ENCODE measurements at regions not wholly inside any gene's neighbourhood (a gene's known extent, or its start where the extent isn't known, plus 50 kb on each side); places are given as distances from the start of the nearest gene placed in this dataset.

DNA sequence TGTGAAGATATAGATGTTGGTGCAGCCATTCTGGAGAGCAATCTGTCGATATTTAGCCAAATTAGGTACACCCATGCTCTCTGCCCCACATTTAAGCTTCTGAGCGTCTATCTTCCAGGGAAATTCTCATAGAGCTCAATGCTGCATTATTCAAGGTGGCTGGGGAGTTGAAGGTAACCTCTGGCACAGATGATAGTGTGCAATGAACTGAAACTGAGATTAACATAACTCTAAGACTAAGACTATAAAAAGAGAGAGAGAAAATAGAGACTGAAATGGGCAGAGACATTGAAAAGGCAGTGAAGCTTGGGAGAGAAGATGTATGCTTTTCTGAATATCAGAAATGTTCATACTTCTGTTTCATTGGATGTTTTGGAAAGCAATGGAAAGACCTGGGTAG, 1197.0 kb upstream of the AUTS2 start (continued):
- TF ChIP-seq RAD21 (IDR thresholded peaks at IDR 0.05 in 1 of 2, conservative IDR thresholded peaks at IDR 0.05 in 1 of 2; ENCODE audit: low read depth in 2 of 2, low read length in 2 of 2) (no peak), CHD2 (IDR thresholded peaks at IDR 0.05; ENCODE audit: low read length) (no peak), CEBPB (IDR thresholded peaks at IDR 0.05; ENCODE audit: low read depth, low read length) (no peak)

Measured in H1 (cell line).